HG03175 (cell line): ENCODE measurements at regions not wholly inside any gene's neighbourhood (a gene's known extent, or its start where the extent isn't known, plus 50 kb on each side); places are given as distances from the start of the nearest gene placed in this dataset.
"Not testable (repeated sequence)": the region's sequence is repeated elsewhere in the genome, so short reads cannot be mapped to it uniquely, and the experiment has no call there.

Experiments
- ATAC-seq: cut with Tn5 transposase; IDR thresholded peaks from one replicate; pipeline ENCODE4 v1.9.1; 2021; ENCODE audit warnings: mild to moderate bottlenecking, moderate library complexity; ENCODE audit not compliant: unreplicated experiment

GRCh38 chr6:43893073-43893472 is 123.1 kb downstream of the VEGFA start:
- ATAC-seq: no peak

GRCh38 chr6:43891072-43891870 is 121.3 kb downstream of the VEGFA start:
- ATAC-seq: no peak

GRCh38 chr6:43890197-43891062 is 120.4 kb downstream of the VEGFA start:
- no peak for ATAC-seq

GRCh38 chr6:43887906-43888683 is 118.1 kb downstream of the VEGFA start:
- ATAC-seq: no peak

- ATAC-seq: no peak
Observed at GRCh38 chr6:43887340-43887858, 117.4 kb downstream of the VEGFA start.

- no peak for ATAC-seq
Observed at GRCh38 chr6:43886717-43887339, 116.8 kb downstream of the VEGFA start.

- ATAC-seq: no peak
Observed at GRCh38 chr6:43886067-43886461, 116.1 kb downstream of the VEGFA start.

- no peak for ATAC-seq
Observed at GRCh38 chr6:43885399-43886066, 115.5 kb downstream of the VEGFA start.

GRCh38 chr6:43884652-43885022 is 114.6 kb downstream of the VEGFA start:
- no peak for ATAC-seq

GRCh38 chr6:43883847-43884651 is 114.0 kb downstream of the VEGFA start:
- ATAC-seq: peak; percentile 43

GRCh38 chr6:43882690-43883448 is 112.9 kb downstream of the VEGFA start:
- not testable (repeated sequence) for ATAC-seq

GRCh38 chr6:43880236-43881137 is 110.5 kb downstream of the VEGFA start:
- ATAC-seq: no peak

- no peak for ATAC-seq
Observed at GRCh38 chr6:43879722-43880121, 109.7 kb downstream of the VEGFA start.

GRCh38 chr6:43878823-43879495 is 108.9 kb downstream of the VEGFA start:
- ATAC-seq: no peak

- no peak for ATAC-seq
Observed at GRCh38 chr6:43878127-43878634, 108.2 kb downstream of the VEGFA start.

GRCh38 chr6:43877463-43878126 is 107.6 kb downstream of the VEGFA start:
- no peak for ATAC-seq
